ENCODE measurements at regions not wholly inside any gene's neighbourhood (a gene's known extent, or its start where the extent isn't known, plus 50 kb on each side); places are given as distances from the start of the nearest gene placed in this dataset.

DNA sequence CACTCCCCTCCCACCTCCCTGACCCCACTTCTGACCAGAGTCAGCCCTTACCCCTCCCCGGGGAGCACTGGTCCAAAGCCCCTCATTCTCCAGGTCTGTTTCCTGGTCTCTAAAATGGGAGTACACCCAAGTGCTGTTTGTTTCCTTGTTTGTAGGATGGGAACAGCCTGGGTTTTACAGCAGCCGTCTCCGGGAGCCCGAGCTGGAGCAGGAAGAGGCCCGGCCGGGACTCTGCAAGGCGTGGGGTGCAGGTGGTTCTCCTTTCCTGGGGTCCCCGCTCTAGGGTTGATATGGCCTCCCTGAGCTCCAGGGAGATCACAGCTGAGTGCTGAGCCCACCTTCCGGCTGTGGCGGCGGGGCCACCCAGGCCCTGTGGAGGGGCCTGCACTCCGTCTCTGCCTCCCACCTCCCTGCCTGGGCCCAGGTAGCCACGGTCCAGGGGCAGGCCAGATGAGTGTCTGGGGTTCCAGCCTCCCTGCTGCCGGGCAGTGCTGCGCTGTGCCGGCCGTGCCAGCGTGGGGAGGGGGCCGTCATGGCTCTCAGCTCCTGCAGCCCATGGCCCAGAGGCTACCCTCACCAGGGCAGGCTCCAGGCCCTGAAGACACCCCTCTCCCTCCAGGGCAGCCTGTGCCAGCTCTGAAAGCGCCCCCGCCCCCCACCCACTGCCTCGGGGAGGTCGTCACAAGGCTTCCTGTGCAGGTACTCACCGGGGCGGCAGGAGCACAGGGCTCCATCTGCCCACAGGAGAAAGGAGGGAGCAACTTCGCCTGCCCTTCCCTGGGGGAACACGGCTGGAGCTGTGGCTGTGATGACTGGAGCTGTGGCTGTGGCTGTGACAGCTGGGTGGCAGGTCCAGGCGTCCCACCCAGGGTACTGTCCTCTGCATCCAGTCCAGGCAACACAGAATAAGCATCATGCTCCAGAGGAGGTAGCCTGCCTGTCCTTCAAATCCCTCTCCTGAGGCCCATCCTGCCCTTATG is 98.8 kb downstream of the ADRA2C start:
- no peak for DNase-seq (ENCODE audit: low read depth in 3 of 3, low spot score in 2 of 3)

GRCh38 chr4:3865986-3866812 is 100.0 kb downstream of the ADRA2C start:
- DNase-seq (ENCODE audit: low read depth in 3 of 3, low spot score in 2 of 3): no peak

DNA sequence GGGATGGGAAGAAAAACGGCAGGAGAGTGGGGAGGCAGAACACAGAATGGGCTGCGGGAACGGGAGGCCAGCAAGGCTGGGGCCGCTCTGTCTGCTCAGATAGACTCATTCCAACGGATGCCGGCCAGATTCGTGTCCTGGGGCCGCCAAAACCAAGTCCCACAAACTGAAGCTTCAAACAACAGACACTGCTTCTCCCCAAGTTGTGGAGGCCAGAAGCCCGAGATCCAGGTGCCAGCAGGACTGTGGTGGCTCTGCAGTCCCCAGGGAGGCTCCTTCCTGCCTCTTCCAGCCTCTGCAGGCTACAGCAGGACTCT is 100.6 kb downstream of the ADRA2C start:
- DNase-seq (ENCODE audit: low read depth in 3 of 3, low spot score in 2 of 3): no peak

- no peak for DNase-seq (ENCODE audit: low read depth in 3 of 3, low spot score in 2 of 3)
Observed at GRCh38 chr4:3867403-3868100, 101.4 kb downstream of the ADRA2C start.

GRCh38 chr4:3868211-3869173 is 102.3 kb downstream of the ADRA2C start:
- peak in 1 of 3 donors; percentile 53 for DNase-seq (ENCODE audit: low read depth in 3 of 3, low spot score in 2 of 3)

- DNase-seq (ENCODE audit: low read depth in 3 of 3, low spot score in 2 of 3): no peak
Observed at GRCh38 chr4:3869174-3869572, 103.0 kb downstream of the ADRA2C start.

- no peak for DNase-seq (ENCODE audit: low read depth in 3 of 3, low spot score in 2 of 3)
Observed at GRCh38 chr4:3869661-3870566, 103.7 kb downstream of the ADRA2C start.

DNA sequence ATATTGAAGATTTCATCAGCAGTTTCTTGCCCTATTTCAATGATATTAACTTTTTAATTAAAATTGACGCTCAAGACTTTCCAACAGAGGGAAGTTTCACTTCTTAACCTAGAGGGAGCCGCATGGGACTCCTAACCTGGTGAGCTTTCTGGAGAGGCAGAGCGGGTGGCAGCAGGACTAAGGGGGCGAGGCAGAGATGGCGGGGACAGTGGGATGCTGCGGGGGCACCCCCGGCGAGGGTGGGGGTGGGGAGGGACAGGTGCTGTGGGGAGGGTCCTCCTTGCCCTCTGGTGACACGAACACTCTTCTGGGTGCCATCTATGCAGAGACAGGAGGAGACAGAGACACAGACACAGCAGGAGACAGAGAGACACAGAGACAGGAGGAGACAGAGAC is 104.4 kb downstream of the ADRA2C start:
- DNase-seq (ENCODE audit: low read depth in 3 of 3, low spot score in 2 of 3): no peak

DNA sequence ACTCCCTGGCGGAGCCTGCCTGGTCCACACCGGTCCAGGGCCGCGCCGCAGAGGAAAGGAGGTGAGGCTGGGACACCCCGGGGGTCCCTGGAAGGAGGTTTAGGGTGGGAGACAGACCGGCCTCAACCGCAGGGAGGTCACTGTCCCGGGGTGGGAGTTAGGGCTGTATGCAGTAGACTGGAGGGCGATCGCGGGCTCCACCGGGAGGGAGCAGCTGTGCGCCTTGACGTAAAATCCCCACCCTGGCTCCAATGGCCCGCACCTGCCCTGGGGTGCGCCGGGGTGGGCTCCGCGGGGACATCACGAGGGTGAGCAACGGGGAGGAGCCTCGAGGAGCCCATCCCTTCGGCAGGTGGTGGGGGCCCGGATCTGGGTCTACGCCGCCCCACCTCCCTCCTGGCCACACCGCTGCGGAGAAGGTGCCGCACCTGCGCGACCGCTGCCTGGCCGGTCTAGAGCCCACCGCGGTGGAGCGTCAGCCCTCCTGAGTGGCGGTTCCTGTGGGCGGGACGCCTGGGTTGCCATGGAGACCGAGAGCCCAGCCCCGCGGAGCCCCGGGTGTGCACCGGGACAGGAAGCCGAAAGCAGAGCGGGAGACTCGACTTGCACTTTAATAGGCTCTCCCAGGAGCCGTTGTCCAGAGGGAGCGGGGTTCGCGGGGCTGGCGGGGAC is 105.1 kb downstream of the ADRA2C start:
- DNase-seq (ENCODE audit: low read depth in 3 of 3, low spot score in 2 of 3): peak in 1 of 3 donors; percentile 26

GRCh38 chr4:3871881-3872833 is 106.0 kb downstream of the ADRA2C start:
- DNase-seq (ENCODE audit: low read depth in 3 of 3, low spot score in 2 of 3): no peak

DNA sequence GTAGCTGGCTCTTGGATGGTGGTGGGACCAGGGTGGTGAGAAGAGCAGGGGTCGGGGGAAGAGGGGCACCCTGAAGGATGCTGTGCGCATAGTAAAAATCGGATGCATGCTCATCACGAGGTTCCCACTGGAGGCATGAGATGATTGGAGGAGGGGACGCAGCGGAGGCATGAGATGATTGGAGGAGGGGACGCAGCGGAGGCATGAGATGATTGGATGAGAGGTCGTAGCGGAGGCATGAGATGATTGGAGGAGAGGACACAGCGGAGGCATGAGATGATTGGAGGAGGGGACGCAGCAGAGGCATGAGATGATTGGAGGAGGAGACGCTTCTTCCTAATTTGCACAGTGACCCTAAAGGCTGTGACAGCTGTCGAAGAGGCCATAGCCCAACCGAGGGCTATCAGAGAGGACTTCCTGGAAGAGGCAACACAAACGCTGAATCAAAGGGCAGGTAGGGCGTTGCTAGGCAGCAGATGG is 106.7 kb downstream of the ADRA2C start:
- no peak for DNase-seq (ENCODE audit: low read depth in 3 of 3, low spot score in 2 of 3)

DNA sequence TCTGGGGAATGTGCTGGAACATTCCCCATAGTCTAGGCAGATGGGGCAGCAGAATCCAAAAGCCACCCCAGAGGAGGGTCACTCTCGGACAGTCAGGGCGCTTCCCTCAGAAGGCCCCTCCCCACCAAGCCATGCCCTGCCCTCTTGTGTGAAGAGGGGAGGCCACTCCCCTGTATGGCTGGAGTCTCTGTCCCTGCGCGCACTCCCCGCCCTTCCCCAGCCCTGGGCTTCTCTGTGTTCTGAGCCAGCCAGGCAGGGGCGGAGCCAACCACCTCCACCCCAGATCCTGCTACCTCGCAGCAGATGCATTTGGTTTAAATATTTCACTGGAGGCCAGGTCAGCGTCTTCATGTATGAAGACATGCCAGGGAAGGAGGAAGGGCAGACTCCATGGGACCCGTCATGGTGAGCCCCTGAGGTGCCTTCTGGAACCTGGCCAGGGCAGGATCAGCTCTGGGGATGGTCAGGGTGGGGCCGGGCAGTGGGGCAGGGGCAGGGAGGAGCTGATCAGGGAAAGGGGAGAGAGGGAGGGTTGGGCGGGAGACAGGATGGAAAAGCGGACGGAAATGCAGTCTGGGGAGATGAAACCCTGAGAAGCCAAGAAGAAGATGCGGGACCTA is 107.3 kb downstream of the ADRA2C start:
- DNase-seq (ENCODE audit: low read depth in 3 of 3, low spot score in 2 of 3): no peak

DNA sequence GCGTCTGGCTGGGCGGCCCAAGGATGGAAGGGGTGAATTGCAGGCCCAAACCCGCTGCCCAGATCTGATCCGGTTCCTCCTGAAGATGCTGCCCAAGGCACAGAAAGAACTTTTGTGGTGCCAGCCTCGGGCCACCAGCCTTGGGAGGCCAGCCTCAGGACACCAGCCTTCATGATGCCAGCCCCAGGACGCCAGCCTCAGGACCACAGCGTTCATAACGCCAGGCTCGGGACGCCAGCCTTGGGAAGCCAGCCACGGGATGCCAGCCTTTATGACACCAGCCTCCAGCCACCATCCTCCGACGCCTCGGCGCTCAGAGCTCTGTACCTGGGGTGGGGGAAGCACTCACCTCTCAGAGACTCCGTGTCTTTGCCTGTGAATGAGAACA is 107.8 kb downstream of the ADRA2C start:
- DNase-seq (ENCODE audit: low read depth in 3 of 3, low spot score in 2 of 3): no peak

GRCh38 chr4:3874525-3875110 is 108.4 kb downstream of the ADRA2C start:
- DNase-seq (ENCODE audit: low read depth in 3 of 3, low spot score in 2 of 3): no peak

- DNase-seq (ENCODE audit: low read depth in 3 of 3, low spot score in 2 of 3): no peak
Observed at GRCh38 chr4:3875466-3875865, 109.3 kb downstream of the ADRA2C start.

Data from right renal cortex interstitium (tissue), 3 donors.